GM12878 (cell line): ENCODE measurements at regions not wholly inside any gene's neighbourhood (a gene's known extent, or its start where the extent isn't known, plus 50 kb on each side); places are given as distances from the start of the nearest gene placed in this dataset.

Experiments
- EZH2 ChIP-seq: IDR thresholded peaks from 2 replicates; pipeline ENCODE4 v1.6.1; 2012; ENCODE audit warnings: low read depth, mild to moderate bottlenecking, control low read depth, inconsistent platforms, low read length, borderline replicate concordance; ENCODE audit not compliant: control insufficient read depth
- NKRF ChIP-seq: fragments of 450-650 bp; conservative IDR thresholded peaks from 2 replicates; pipeline ENCODE4 v1.6.1; 2017; ENCODE audit warnings: mild to moderate bottlenecking, moderate library complexity
- SMAD1 ChIP-seq: fragments of 450-650 bp; IDR thresholded peaks from 2 replicates; pipeline ENCODE4 v1.6.1; 2018; ENCODE audit warnings: mild to moderate bottlenecking, low read depth; ENCODE audit not compliant: partially characterized antibody
- ZNF274 ChIP-seq: IDR thresholded peaks from one replicate; pipeline ENCODE4 v1.8.0; 2011; ENCODE audit not compliant: insufficient read length, insufficient read depth

DNA sequence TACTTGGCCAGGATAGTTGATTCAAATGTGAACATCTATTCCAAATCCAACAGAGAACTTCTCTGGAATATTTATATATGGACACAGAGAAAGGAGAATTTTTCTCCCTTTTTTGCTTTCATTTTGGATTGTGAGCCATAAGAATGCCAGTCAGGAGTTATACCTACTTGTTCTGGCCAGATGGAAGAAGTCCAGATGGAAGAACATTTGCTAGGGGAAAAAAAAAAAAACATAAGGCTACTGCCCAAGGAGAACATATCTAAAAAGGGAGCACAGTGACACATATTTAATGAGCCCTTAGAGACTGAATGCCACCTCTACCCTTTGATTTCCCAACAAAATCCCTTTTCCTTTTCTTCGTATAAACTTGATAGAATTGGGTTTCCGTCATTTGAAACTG lies 61.7 kb upstream of the PPP2R2B start:
- no peak for TF ChIP-seq NKRF
- no peak for TF ChIP-seq SMAD1
- no peak for TF ChIP-seq ZNF274
- no peak for TF ChIP-seq EZH2
